ENCODE measurements at regions not wholly inside any gene's neighbourhood (a gene's known extent, or its start where the extent isn't known, plus 50 kb on each side); places are given as distances from the start of the nearest gene placed in this dataset.

- no peak for DNase-seq (ENCODE audit: low read depth)
- no peak for TF ChIP-seq CTCF (IDR thresholded peaks at IDR 0.05; ENCODE audit: control insufficient read depth, extremely low read depth, insufficient read depth)
- no peak overlapping the region for H3K4me3 ChIP-seq (ENCODE audit: low read depth, low read length)
Observed at GRCh38 chr1:229710746-229711145, 84.7 kb downstream of the URB2 start.

- TF ChIP-seq CTCF (IDR thresholded peaks at IDR 0.05; ENCODE audit: control insufficient read depth, extremely low read depth, insufficient read depth): no peak
- DNase-seq (ENCODE audit: low read depth): no peak
- H3K4me3 ChIP-seq (ENCODE audit: low read depth, low read length): no peak overlapping the region
Observed at GRCh38 chr1:229714306-229714705, 88.3 kb downstream of the URB2 start.

DNA sequence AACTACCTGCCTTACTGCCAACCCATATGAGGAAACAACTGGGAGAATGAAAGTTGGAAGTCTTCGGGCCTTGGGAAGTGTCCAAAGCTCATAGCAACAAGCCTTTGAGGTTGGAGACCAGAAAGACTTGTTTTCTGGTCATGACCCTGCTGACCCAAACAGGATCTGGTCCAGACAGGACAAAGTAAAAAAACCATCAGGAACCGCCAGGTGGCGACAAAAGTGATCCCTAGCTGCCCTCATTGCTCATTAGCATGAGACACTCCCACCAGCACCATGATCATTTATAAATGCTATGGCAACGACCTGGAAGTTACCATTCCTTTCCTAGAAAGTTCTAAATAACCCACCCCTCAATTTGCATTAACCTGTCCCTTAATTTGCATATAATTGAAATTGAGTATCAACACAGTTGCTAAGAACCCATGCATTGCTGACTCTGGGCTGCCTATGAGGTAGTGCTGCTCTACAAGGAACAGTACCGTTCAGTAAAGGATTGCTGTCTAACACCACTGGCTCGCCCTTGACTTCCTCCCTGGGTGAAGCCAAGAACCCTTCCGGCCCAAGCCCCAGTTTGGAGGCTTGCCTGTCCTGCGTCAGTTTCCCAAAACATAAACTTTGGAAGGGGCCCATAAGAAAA lies 89.0 kb downstream of the URB2 start:
- no peak overlapping the region for H3K4me3 ChIP-seq (ENCODE audit: low read depth, low read length)
- DNase-seq (ENCODE audit: low read depth): peak; percentile 99
- TF ChIP-seq CTCF (IDR thresholded peaks at IDR 0.05; ENCODE audit: control insufficient read depth, extremely low read depth, insufficient read depth): peak; percentile 74

- H3K4me3 ChIP-seq (ENCODE audit: low read depth, low read length): no peak overlapping the region
- no peak for TF ChIP-seq CTCF (IDR thresholded peaks at IDR 0.05; ENCODE audit: control insufficient read depth, extremely low read depth, insufficient read depth)
- no peak for DNase-seq (ENCODE audit: low read depth)
Observed at GRCh38 chr1:229716069-229716468, 90.0 kb downstream of the URB2 start.

DNA sequence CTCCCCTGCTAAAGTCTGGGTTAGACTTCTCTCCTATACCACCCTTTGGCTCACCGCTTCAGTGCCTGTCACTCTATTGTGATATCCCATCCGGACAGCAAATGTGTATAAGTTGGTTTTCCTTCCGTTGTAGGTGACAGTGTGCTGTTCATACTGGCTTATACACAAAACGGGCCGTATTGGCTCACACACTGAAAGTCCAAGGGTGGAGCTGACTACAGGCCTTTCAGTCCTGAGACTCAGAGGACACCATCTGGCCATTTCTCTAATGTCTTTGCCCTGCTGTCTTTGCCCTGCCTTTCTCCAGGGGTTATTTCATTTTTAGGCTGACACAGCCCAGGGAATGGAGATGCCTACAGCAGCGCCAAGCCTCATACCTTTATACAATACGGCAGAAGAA lies 90.7 kb downstream of the URB2 start:
- H3K4me3 ChIP-seq (ENCODE audit: low read depth, low read length): no peak overlapping the region
- TF ChIP-seq CTCF (IDR thresholded peaks at IDR 0.05; ENCODE audit: control insufficient read depth, extremely low read depth, insufficient read depth): no peak
- no peak for DNase-seq (ENCODE audit: low read depth)

GRCh38 chr1:229717786-229718576 lies 91.9 kb downstream of the URB2 start:
- peak; percentile 19 for DNase-seq (ENCODE audit: low read depth)
- TF ChIP-seq CTCF (IDR thresholded peaks at IDR 0.05; ENCODE audit: control insufficient read depth, extremely low read depth, insufficient read depth): no peak
- no peak overlapping the region for H3K4me3 ChIP-seq (ENCODE audit: low read depth, low read length)
